Osteoblast (primary cell): ENCODE measurements at regions not wholly inside any gene's neighbourhood (a gene's known extent, or its start where the extent isn't known, plus 50 kb on each side); places are given as distances from the start of the nearest gene placed in this dataset.

ENCODE experiments used
- DNase-seq: peaks from one replicate; pipeline ENCODE4 v3.0.0; 2011; ENCODE audit warnings: low spot score, mixed read lengths; ENCODE audit not compliant: insufficient read length; ENCODE audit errors: missing footprints
- H2AFZ ChIP-seq: 2 replicates; pipeline ENCODE4 v1.6.0; 2011; ENCODE audit warnings: mild to moderate bottlenecking, low read length
- H3K27ac ChIP-seq: 2 replicates; pipeline ENCODE4 v1.5.1; 2011; ENCODE audit warnings: mild to moderate bottlenecking, low read depth, low read length, moderate library complexity
- H3K27me3 ChIP-seq: 2 replicates; pipeline ENCODE4 v1.6.0; 2012; ENCODE audit warnings: mild to moderate bottlenecking, control low read depth, inconsistent platforms, low read length, moderate library complexity; ENCODE audit not compliant: insufficient read depth
- H3K36me3 ChIP-seq: 2 replicates; pipeline ENCODE4 v1.5.1; 2011; ENCODE audit warnings: mild to moderate bottlenecking, low read length, control low read depth, moderate library complexity; ENCODE audit not compliant: insufficient read depth
- H3K4me1 ChIP-seq: 2 replicates; pipeline ENCODE4 v1.5.1; 2011; ENCODE audit warnings: mild to moderate bottlenecking, low read length, control low read depth, moderate library complexity; ENCODE audit not compliant: insufficient read depth
- H3K4me2 ChIP-seq: 2 replicates; pipeline ENCODE4 v1.6.0; 2011; ENCODE audit warnings: mild to moderate bottlenecking, low read length; ENCODE audit not compliant: insufficient read depth
- H3K4me3 ChIP-seq: fragments of 200-600 bp; sonication (generic); 3 replicates; pipeline ENCODE4 v1.5.1; 2012; ENCODE audit warnings: mild to moderate bottlenecking, low read length, inconsistent platforms; ENCODE audit not compliant: insufficient read depth
- H3K79me2 ChIP-seq: 2 replicates; pipeline ENCODE4 v1.6.0; 2012; ENCODE audit warnings: mild to moderate bottlenecking, low read length, control low read depth, inconsistent platforms; ENCODE audit not compliant: insufficient read depth
- H3K9me3 ChIP-seq: 2 replicates; pipeline ENCODE4 v1.5.1; 2011; ENCODE audit warnings: low read depth, low read length, control low read depth
- H4K20me1 ChIP-seq: 2 replicates; pipeline ENCODE4 v1.6.0; 2012; ENCODE audit warnings: mild to moderate bottlenecking, low read length, control low read depth; ENCODE audit not compliant: insufficient read depth
- CTCF ChIP-seq: IDR thresholded peaks from 2 replicates; pipeline ENCODE4 v1.5.1; 2011; ENCODE audit warnings: mild to moderate bottlenecking, low read depth, low read length, moderate library complexity; ENCODE audit errors: extremely low read depth

- Histone ChIP-seq H3K27me3 (no peaks in the 10 kb centered on the region), H3K4me3 (no peak overlapping the region), H4K20me1 (no peaks in the 10 kb centered on the region), H2AFZ (no peak overlapping the region), H3K36me3 (no peaks in the 10 kb centered on the region), H3K27ac (no peak overlapping the region), H3K9me3 (no peaks in the 10 kb centered on the region), H3K4me2 (no peak overlapping the region), H3K4me1 (peaks cover 35% of the 10 kb centered on the region), H3K79me2 (no peaks in the 10 kb centered on the region)
- DNase-seq: no peak
- no peak for TF ChIP-seq CTCF
Observed at GRCh38 chr2:111702804-111703196, 181.2 kb downstream of the ANAPC1 start.

- Histone ChIP-seq H3K4me2 (peak overlapping the region; percentile 45), H3K27ac (no peak overlapping the region), H3K36me3 (no peaks in the 10 kb centered on the region), H3K4me3 (no peak overlapping the region), H2AFZ (no peak overlapping the region), H3K27me3 (peaks cover 8% of the 10 kb centered on the region), H3K4me1 (peaks cover 28% of the 10 kb centered on the region), H3K9me3 (no peaks in the 10 kb centered on the region), H4K20me1 (no peaks in the 10 kb centered on the region), H3K79me2 (no peaks in the 10 kb centered on the region)
- DNase-seq: no peak
- no peak for TF ChIP-seq CTCF
Observed at GRCh38 chr2:111703759-111704158, 180.2 kb downstream of the ANAPC1 start.

GRCh38 chr2:111704246-111704645 is 179.7 kb downstream of the ANAPC1 start:
- Histone ChIP-seq H3K4me2 (peak overlapping the region; percentile 45), H3K9me3 (no peaks in the 10 kb centered on the region)
- peak; percentile 92 for DNase-seq

GRCh38 chr2:111705239-111705638 is 178.8 kb downstream of the ANAPC1 start:
- Histone ChIP-seq H3K9me3 (no peaks in the 10 kb centered on the region), H2AFZ (no peak overlapping the region), H3K79me2 (no peaks in the 10 kb centered on the region), H3K4me2 (no peak overlapping the region), H3K4me1 (peaks cover 21% of the 10 kb centered on the region), H3K36me3 (no peaks in the 10 kb centered on the region), H4K20me1 (no peaks in the 10 kb centered on the region), H3K27me3 (peaks cover 10% of the 10 kb centered on the region), H3K4me3 (no peak overlapping the region), H3K27ac (no peak overlapping the region)
- no peak for TF ChIP-seq CTCF
- DNase-seq: no peak

More at GRCh38 chr2:111704246-111704645, 179.7 kb downstream of the ANAPC1 start:
- Histone ChIP-seq H3K4me3 (no peak overlapping the region), H3K27me3 (peaks cover 10% of the 10 kb centered on the region), H3K36me3 (no peaks in the 10 kb centered on the region), H3K79me2 (no peaks in the 10 kb centered on the region), H3K27ac (no peak overlapping the region), H4K20me1 (no peaks in the 10 kb centered on the region), H2AFZ (no peak overlapping the region), H3K4me1 (peaks cover 24% of the 10 kb centered on the region)
- no peak for TF ChIP-seq CTCF
